Neural progenitor cell (in vitro differentiated cells): ENCODE measurements at regions not wholly inside any gene's neighbourhood (a gene's known extent, or its start where the extent isn't known, plus 50 kb on each side); places are given as distances from the start of the nearest gene placed in this dataset.

Experiments
- EZH2 ChIP-seq: fragments of 200-600 bp; sonication (generic); IDR thresholded peaks from 2 replicates; pipeline ENCODE4 v1.6.1; 2017; ENCODE audit warnings: antibody characterized with exemption, mild to moderate bottlenecking, moderate library complexity
- EZH2phosphoT487 ChIP-seq: fragments of 200-600 bp; sonication (generic); IDR thresholded peaks from 2 replicates; pipeline ENCODE4 v1.6.1; 2017; ENCODE audit warnings: antibody characterized with exemption
- TF ChIP-seq, protein P1 (sequence below): fragments of 200-600 bp; sonication (generic); IDR thresholded peaks from 2 replicates; pipeline ENCODE4 v1.5.1; 2017; ENCODE audit warnings: antibody characterized with exemption, mild to moderate bottlenecking

DNA sequence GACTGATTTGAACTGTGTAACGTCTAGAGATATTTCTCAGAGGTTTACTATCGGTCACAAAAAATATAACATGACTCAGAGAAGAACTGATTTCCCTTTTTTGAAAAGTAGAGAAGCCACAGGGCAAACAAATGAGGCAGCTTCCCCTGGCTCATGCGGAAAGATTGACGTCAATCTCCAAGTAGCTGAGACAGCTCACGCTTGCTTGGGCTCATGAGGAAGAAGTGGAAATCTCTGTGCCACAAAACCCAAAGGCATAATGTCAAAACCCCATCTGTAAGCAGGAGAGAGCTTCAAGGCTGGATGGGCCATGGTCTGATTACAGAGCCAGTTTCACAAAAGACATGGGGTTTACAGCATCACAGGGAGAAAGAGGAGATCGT is 188.1 kb downstream of the ARL4C start:
- TF ChIP-seq, protein P1, sequence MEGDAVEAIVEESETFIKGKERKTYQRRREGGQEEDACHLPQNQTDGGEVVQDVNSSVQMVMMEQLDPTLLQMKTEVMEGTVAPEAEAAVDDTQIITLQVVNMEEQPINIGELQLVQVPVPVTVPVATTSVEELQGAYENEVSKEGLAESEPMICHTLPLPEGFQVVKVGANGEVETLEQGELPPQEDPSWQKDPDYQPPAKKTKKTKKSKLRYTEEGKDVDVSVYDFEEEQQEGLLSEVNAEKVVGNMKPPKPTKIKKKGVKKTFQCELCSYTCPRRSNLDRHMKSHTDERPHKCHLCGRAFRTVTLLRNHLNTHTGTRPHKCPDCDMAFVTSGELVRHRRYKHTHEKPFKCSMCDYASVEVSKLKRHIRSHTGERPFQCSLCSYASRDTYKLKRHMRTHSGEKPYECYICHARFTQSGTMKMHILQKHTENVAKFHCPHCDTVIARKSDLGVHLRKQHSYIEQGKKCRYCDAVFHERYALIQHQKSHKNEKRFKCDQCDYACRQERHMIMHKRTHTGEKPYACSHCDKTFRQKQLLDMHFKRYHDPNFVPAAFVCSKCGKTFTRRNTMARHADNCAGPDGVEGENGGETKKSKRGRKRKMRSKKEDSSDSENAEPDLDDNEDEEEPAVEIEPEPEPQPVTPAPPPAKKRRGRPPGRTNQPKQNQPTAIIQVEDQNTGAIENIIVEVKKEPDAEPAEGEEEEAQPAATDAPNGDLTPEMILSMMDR, result no peak
- TF ChIP-seq EZH2phosphoT487 (no peak), EZH2 (no peak)
